Lung (tissue), 11 donors: ENCODE measurements at regions not wholly inside any gene's neighbourhood (a gene's known extent, or its start where the extent isn't known, plus 50 kb on each side); places are given as distances from the start of the nearest gene placed in this dataset.
A peak's percentile ranks its signal among the peaks of the same experiment; 100 is the strongest.

Source experiments
- ATAC-seq: fragments of 200-7000 bp; cut with Tn5 transposase; one replicate; pipeline ENCODE4 v1.9.1; 2020; ENCODE audit warnings: moderate number of reproducible peaks; ENCODE audit not compliant: insufficient read depth, low FRiP score
- DNase-seq, 3 donors: peaks; one replicate each; pipeline ENCODE4 v3.0.0-alpha.2; 2013 to 2017
- H3K27ac ChIP-seq, 2 donors: one replicate each; pipeline ENCODE4 v1.5.1; 2013; ENCODE audit warnings: mild to moderate bottlenecking in 2 of 2, moderate library complexity in 2 of 2, control low read depth in 1 of 2, inconsistent platforms in 1 of 2, low read depth in 1 of 2, low read length in 1 of 2
- H3K27me3 ChIP-seq, 3 donors: one replicate each; pipeline ENCODE4 v1.5.1; 2013; ENCODE audit warnings: low read length in 2 of 3; ENCODE audit not compliant: control insufficient read depth in 3 of 3, insufficient read depth in 3 of 3
- H3K36me3 ChIP-seq, 4 donors: one replicate each; pipeline ENCODE4 v1.5.1; 2013; ENCODE audit warnings: low read length in 4 of 4, mild to moderate bottlenecking in 1 of 4, moderate library complexity in 1 of 4; ENCODE audit not compliant: control insufficient read depth in 4 of 4, insufficient read depth in 4 of 4
- H3K4me1 ChIP-seq, 5 donors: one replicate each; pipeline ENCODE4 v1.5.1; 2013; ENCODE audit warnings: low read length in 5 of 5, mild to moderate bottlenecking in 2 of 5, moderate library complexity in 1 of 5; ENCODE audit not compliant: control insufficient read depth in 5 of 5, insufficient read depth in 5 of 5
- H3K4me3 ChIP-seq: one replicate; pipeline ENCODE4 v1.5.1; 2013; ENCODE audit warnings: mild to moderate bottlenecking, control low read depth, moderate library complexity
- H3K9ac ChIP-seq, 2 donors: one replicate each; pipeline ENCODE4 v1.5.1; 2013; ENCODE audit warnings: low read length in 2 of 2, control low read depth in 1 of 2; ENCODE audit not compliant: insufficient read depth in 1 of 2
- H3K9me3 ChIP-seq, 4 donors: one replicate each; pipeline ENCODE4 v1.5.1; 2013; ENCODE audit warnings: low read length in 3 of 4, mild to moderate bottlenecking in 1 of 4, moderate library complexity in 1 of 4; ENCODE audit not compliant: control insufficient read depth in 4 of 4, insufficient read depth in 3 of 4
- CTCF ChIP-seq: IDR thresholded peaks from 2 replicates; pipeline ENCODE4 v1.5.1; 2012; ENCODE audit warnings: mild to moderate bottlenecking; ENCODE audit errors: control extremely low read depth, extremely low read depth
- WGBS, 2 donors: extraction: QIAGEN DNeasy Blood & Tissue Kit; methylation state at CpG; one replicate each; pipeline ENCODE4 v1.1.7; 2013; 5-methylcytosine and 5-hydroxymethylcytosine counted together
- donor health status: control.
- donor health status: control.
- donor health status: Bipolar disorder and iron deficiency.
- donor health status: healthy.
- donor health status: DM: yes; HTN: yes; CAD: no.

DNA sequence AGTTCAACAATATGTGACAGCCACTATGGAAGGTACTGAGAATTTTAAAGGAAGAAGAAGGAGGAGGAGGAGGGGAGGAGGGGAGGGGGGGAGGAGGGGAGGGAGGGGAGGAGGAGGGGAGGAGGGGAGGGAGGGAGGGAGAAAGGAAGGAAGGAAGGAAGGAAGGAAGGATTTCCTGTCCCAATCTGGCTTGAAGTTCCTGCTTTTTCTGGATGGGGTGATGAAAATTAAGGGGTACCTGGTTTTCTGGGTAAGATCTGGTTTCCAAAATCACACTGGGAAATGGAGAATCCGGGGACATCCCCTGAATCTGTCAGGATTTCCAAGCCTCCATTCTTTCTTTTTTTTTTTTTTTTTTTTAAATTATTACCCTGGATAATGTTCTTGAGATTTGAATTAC, 271.8 kb downstream of the MTX2 start:
- DNase-seq (no peak), ATAC-seq (no peak)
- no peaks in the 10 kb centered on the region for H3K27me3 ChIP-seq
- no peak overlapping the region for H3K9ac ChIP-seq
- WGBS, 2 donors = 79 to 96% methylated on average over 1 of the region's 1 CpG
- H3K9me3 ChIP-seq = peaks cover 0 to 3% (median 0%) of the 10 kb centered on the region in 4 donors
- no peak overlapping the region for H3K4me3 ChIP-seq
- H3K27ac ChIP-seq = no peak overlapping the region
- peaks cover 0 to 44% (median 0%) of the 10 kb centered on the region in 5 donors for H3K4me1 ChIP-seq
- TF ChIP-seq CTCF = no peak
- H3K36me3 ChIP-seq = no peaks in the 10 kb centered on the region

DNA sequence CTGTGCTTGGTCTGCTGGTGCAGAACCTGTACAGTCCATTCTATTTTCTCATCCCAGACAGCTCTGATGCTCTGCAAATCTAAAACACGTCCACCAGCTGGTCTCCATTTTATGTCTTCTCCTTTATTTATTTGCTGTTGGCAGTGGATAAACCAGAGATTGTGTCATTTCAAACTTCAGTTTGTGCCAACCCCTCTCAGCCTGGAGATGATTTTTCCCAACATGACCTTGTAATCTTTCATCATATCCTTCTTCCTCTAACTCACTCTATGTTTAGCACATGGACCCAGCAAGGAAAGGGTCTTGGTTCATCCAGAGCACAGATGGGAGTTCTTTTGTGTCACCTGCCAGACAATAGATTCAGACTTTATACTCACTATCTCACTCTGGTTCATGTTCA, 273.2 kb downstream of the MTX2 start:
- 57 to 69% methylated on average over 1 of the region's 1 CpG for WGBS, 2 donors
- ATAC-seq = no peak
- peak in 2 of 3 donors; percentile 58 to 70 for DNase-seq
- Histone ChIP-seq H3K9ac (no peak overlapping the region), H3K27me3 (no peaks in the 10 kb centered on the region), H3K36me3 (no peaks in the 10 kb centered on the region), H3K4me3 (no peak overlapping the region), H3K27ac (no peak overlapping the region), H3K9me3 (peaks cover 0 to 3% (median 0%) of the 10 kb centered on the region in 4 donors), H3K4me1 (peaks cover 0 to 38% (median 0%) of the 10 kb centered on the region in 5 donors)
- TF ChIP-seq CTCF = no peak

GRCh38 chr2:176544557-176544956, 275.3 kb downstream of the MTX2 start:
- TF ChIP-seq CTCF = no peak

More at GRCh38 chr2:176544557-176544956, 275.3 kb downstream of the MTX2 start:
- Histone ChIP-seq H3K4me1 (peaks cover 0 to 38% (median 0%) of the 10 kb centered on the region in 5 donors), H3K9me3 (peaks cover 0 to 3% (median 0%) of the 10 kb centered on the region in 4 donors), H3K36me3 (no peaks in the 10 kb centered on the region), H3K27ac (no peak overlapping the region), H3K4me3 (no peak overlapping the region), H3K27me3 (no peaks in the 10 kb centered on the region), H3K9ac (no peak overlapping the region)
- ATAC-seq (no peak), DNase-seq (no peak)
- WGBS, 2 donors = 95% methylated on average over 4 of the region's 4 CpGs
